Endothelial cell of umbilical vein (primary cell): ENCODE measurements at regions not wholly inside any gene's neighbourhood (a gene's known extent, or its start where the extent isn't known, plus 50 kb on each side); places are given as distances from the start of the nearest gene placed in this dataset.

ENCODE experiments used
- CTCF ChIP-seq, 2 donors: IDR thresholded peaks; 1 replicate in 1 of 2; 2 replicates in 1 of 2; pipeline ENCODE4 v1.5.1; 2011; ENCODE audit warnings: low read length in 2 of 2, mild to moderate bottlenecking in 2 of 2, moderate library complexity in 2 of 2, control low read depth in 1 of 2, inconsistent platforms in 1 of 2, low read depth in 1 of 2; ENCODE audit not compliant: insufficient read depth in 1 of 2; ENCODE audit errors: extremely low read depth in 1 of 2
- EZH2 ChIP-seq: IDR thresholded peaks from 2 replicates; pipeline ENCODE4 v1.6.1; 2012; ENCODE audit warnings: borderline replicate concordance, low read depth, mild to moderate bottlenecking, moderate library complexity, low read length, inconsistent platforms; ENCODE audit not compliant: severe bottlenecking
- FOS ChIP-seq: IDR thresholded peaks from 2 replicates; pipeline ENCODE4 v1.6.1; 2011; ENCODE audit warnings: mild to moderate bottlenecking, low read length, moderate library complexity, borderline replicate concordance; ENCODE audit not compliant: insufficient read depth
- JUN ChIP-seq: IDR thresholded peaks from 2 replicates; pipeline ENCODE4 v1.6.1; 2011; ENCODE audit warnings: borderline replicate concordance, low read depth; ENCODE audit not compliant: insufficient read length, insufficient read depth
- MAX ChIP-seq: IDR thresholded peaks from 2 replicates; pipeline ENCODE4 v1.6.1; 2011; ENCODE audit not compliant: insufficient read depth, insufficient read length
- POLR2A ChIP-seq: IDR thresholded peaks from 2 replicates; pipeline ENCODE4 v1.6.1; 2012; ENCODE audit warnings: low read depth, mild to moderate bottlenecking, control low read depth, low read length
- POLR2AphosphoS5 ChIP-seq: IDR thresholded peaks from 2 replicates; pipeline ENCODE4 v1.6.1; 2012; ENCODE audit warnings: low read depth, mild to moderate bottlenecking, control low read depth, low read length, moderate library complexity; ENCODE audit not compliant: insufficient read depth

DNA sequence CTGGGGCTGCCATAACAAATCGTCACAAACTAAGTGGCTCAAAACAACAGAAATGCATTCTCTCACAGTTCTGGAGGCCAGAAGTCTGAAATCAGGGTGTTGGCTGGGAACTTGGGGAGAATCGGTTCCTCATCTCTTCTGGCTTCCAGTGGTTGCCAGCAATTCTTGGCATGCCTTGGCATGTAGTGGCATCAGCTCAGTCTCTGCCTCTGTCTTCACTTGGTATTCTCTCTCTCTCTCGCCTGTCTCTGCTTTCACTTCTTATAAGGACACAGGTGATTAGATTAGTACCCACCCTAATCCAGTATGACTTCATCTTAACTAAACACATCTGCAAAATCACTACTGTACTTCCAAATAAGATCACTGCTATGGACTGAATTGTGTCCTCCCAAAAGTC, 695.4 kb upstream of the ID2 start:
- TF ChIP-seq CTCF (IDR thresholded peaks at IDR 0.05; ENCODE audit: extremely low read depth in 1 of 2, insufficient read depth in 1 of 2, low read depth in 1 of 2, low read length in 2 of 2) (no peak), EZH2 (no peak), POLR2A (no peak), FOS (no peak), POLR2AphosphoS5 (no peak), MAX (no peak), JUN (no peak)
